CD4-positive, CD25-positive, alpha-beta regulatory T cell (primary cell): ENCODE measurements at regions not wholly inside any gene's neighbourhood (a gene's known extent, or its start where the extent isn't known, plus 50 kb on each side); places are given as distances from the start of the nearest gene placed in this dataset.

Source experiments
- ATAC-seq, 2 donors: fragments of 150-1000 bp; cut with Tn5 transposase; one replicate each; pipeline ENCODE4 v1.10.0; 2021; ENCODE audit warnings: low read depth in 2 of 2, moderate number of reproducible peaks in 2 of 2, moderate library complexity in 1 of 2
- DNase-seq, 3 donors: peaks; one replicate each; pipeline versions ENCODE4 v3.0.0 to v3.0.0-alpha.2; 2012 to 2022; ENCODE audit warnings: mixed read lengths in 1 of 3
- H3K27ac ChIP-seq: one replicate; pipeline ENCODE4 v1.7.0; 2013; ENCODE audit warnings: mild to moderate bottlenecking, low read length; ENCODE audit not compliant: insufficient read depth, poor library complexity, severe bottlenecking
- H3K27me3 ChIP-seq: one replicate; pipeline ENCODE4 v1.7.0; 2013; ENCODE audit warnings: low read length; ENCODE audit not compliant: control insufficient read depth, insufficient read depth
- H3K36me3 ChIP-seq: one replicate; pipeline ENCODE4 v1.7.0; 2013; ENCODE audit warnings: mild to moderate bottlenecking, low read length, moderate library complexity; ENCODE audit not compliant: control insufficient read depth, insufficient read depth
- H3K4me1 ChIP-seq: 2 replicates; pipeline ENCODE4 v1.7.0; 2013; ENCODE audit warnings: mild to moderate bottlenecking, low read length; ENCODE audit not compliant: insufficient read depth, control insufficient read depth, poor library complexity, severe bottlenecking
- H3K4me3 ChIP-seq: one replicate; pipeline ENCODE4 v1.7.0; 2013; ENCODE audit warnings: low read depth, mild to moderate bottlenecking, low read length, moderate library complexity
- H3K9me3 ChIP-seq, 2 experiments: 1 replicate in 1 of 2; 2 replicates in 1 of 2; pipeline ENCODE4 v1.7.0; 2013; ENCODE audit warnings: low read length in 2 of 2, mild to moderate bottlenecking in 1 of 2, moderate library complexity in 1 of 2; ENCODE audit not compliant: control insufficient read depth in 2 of 2
- H3K27ac Mint-ChIP-seq, 3 donors: one replicate each; pipeline ENCODE4 v1.8.0; 2020 to 2022; ENCODE audit warnings: mild to moderate bottlenecking in 3 of 3, mixed read lengths in 3 of 3, moderate library complexity in 2 of 3
- H3K27me3 Mint-ChIP-seq: one replicate; pipeline ENCODE4 v1.8.0; 2022; ENCODE audit warnings: mild to moderate bottlenecking, mixed read lengths
- H3K36me3 Mint-ChIP-seq: one replicate; pipeline ENCODE4 v1.8.0; 2020; ENCODE audit warnings: mixed read lengths
- H3K4me1 Mint-ChIP-seq, 4 donors: one replicate each; pipeline ENCODE4 v1.8.0; 2020 to 2022; ENCODE audit warnings: mixed read lengths in 4 of 4, mild to moderate bottlenecking in 1 of 4
- H3K4me3 Mint-ChIP-seq, 4 donors: one replicate each; pipeline ENCODE4 v1.8.0; 2020 to 2022; ENCODE audit warnings: mild to moderate bottlenecking in 4 of 4, mixed read lengths in 4 of 4, moderate library complexity in 3 of 4
- H3K9me3 Mint-ChIP-seq, 7 donors: one replicate each; pipeline ENCODE4 v1.8.0; 2020 to 2022; ENCODE audit warnings: mixed read lengths in 7 of 7, mild to moderate bottlenecking in 3 of 7, moderate library complexity in 2 of 7

GRCh38 chr2:194223218-194223617 lies 1433.8 kb upstream of the SLC39A10 start:
- Histone ChIP-seq H3K27me3 (no peaks in the 10 kb centered on the region), H3K27ac (no peak overlapping the region), H3K4me1 (no peaks in the 10 kb centered on the region), H3K9me3 (no peaks in the 10 kb centered on the region), H3K4me3 (no peak overlapping the region), H3K36me3 (no peaks in the 10 kb centered on the region)
- Mint-ChIP-seq H3K27ac (no peak overlapping the region), H3K9me3 (peaks cover 0 to 2% (median 0%) of the 10 kb centered on the region in 7 donors), H3K27me3 (no peaks in the 10 kb centered on the region), H3K4me1 (no peaks in the 10 kb centered on the region), H3K4me3 (no peak overlapping the region), H3K36me3 (no peaks in the 10 kb centered on the region)
- ATAC-seq: no peak
- no peak for DNase-seq

GRCh38 chr2:194214192-194214591 lies 1442.8 kb upstream of the SLC39A10 start:
- no peak for ATAC-seq

GRCh38 chr2:194205568-194206227 lies 1451.3 kb upstream of the SLC39A10 start:
- no peaks in the 10 kb centered on the region for H3K36me3 Mint-ChIP-seq
- Histone ChIP-seq H3K4me1 (no peaks in the 10 kb centered on the region), H3K27me3 (no peaks in the 10 kb centered on the region)

More at GRCh38 chr2:194214192-194214591, 1442.8 kb upstream of the SLC39A10 start:
- Histone ChIP-seq H3K4me1 (no peaks in the 10 kb centered on the region), H3K27ac (no peak overlapping the region), H3K36me3 (no peaks in the 10 kb centered on the region), H3K9me3 (no peaks in the 10 kb centered on the region), H3K4me3 (no peak overlapping the region), H3K27me3 (no peaks in the 10 kb centered on the region)
- no peaks in the 10 kb centered on the region for H3K27me3 Mint-ChIP-seq
- H3K36me3 Mint-ChIP-seq: no peaks in the 10 kb centered on the region
- peaks cover 0 to 9% (median 2%) of the 10 kb centered on the region in 7 donors for H3K9me3 Mint-ChIP-seq
- DNase-seq: no peak
- no peak overlapping the region for H3K27ac Mint-ChIP-seq
- H3K4me1 Mint-ChIP-seq: no peaks in the 10 kb centered on the region
- H3K4me3 Mint-ChIP-seq: no peak overlapping the region

GRCh38 chr2:194203898-194204297 lies 1453.1 kb upstream of the SLC39A10 start:
- H3K27me3 ChIP-seq: no peaks in the 10 kb centered on the region
- Mint-ChIP-seq H3K27ac (no peak overlapping the region), H3K36me3 (no peaks in the 10 kb centered on the region), H3K4me3 (no peak overlapping the region), H3K9me3 (peaks cover 0 to 13% (median 9%) of the 10 kb centered on the region in 7 donors), H3K4me1 (no peaks in the 10 kb centered on the region), H3K27me3 (no peaks in the 10 kb centered on the region)
- H3K36me3 ChIP-seq: no peaks in the 10 kb centered on the region
- H3K4me1 ChIP-seq: no peaks in the 10 kb centered on the region
- no peak overlapping the region for H3K27ac ChIP-seq
- no peaks in the 10 kb centered on the region for H3K9me3 ChIP-seq
- H3K4me3 ChIP-seq: no peak overlapping the region
- no peak for DNase-seq
- no peak for ATAC-seq

More at GRCh38 chr2:194205568-194206227, 1451.3 kb upstream of the SLC39A10 start:
- Histone ChIP-seq H3K36me3 (no peaks in the 10 kb centered on the region), H3K9me3 (no peaks in the 10 kb centered on the region), H3K4me3 (no peak overlapping the region), H3K27ac (no peak overlapping the region)
- no peak overlapping the region for H3K27ac Mint-ChIP-seq
- H3K4me3 Mint-ChIP-seq: no peak overlapping the region
- DNase-seq: no peak
- no peaks in the 10 kb centered on the region for H3K4me1 Mint-ChIP-seq
- H3K27me3 Mint-ChIP-seq: no peaks in the 10 kb centered on the region
- H3K9me3 Mint-ChIP-seq: peaks cover 0 to 13% (median 7%) of the 10 kb centered on the region in 7 donors
- ATAC-seq: no peak

GRCh38 chr2:194182888-194183287 lies 1474.1 kb upstream of the SLC39A10 start:
- Mint-ChIP-seq H3K4me1 (no peaks in the 10 kb centered on the region), H3K4me3 (no peak overlapping the region)

GRCh38 chr2:194176134-194176533 lies 1480.9 kb upstream of the SLC39A10 start:
- H3K4me1 ChIP-seq: no peaks in the 10 kb centered on the region
- DNase-seq (no peak), ATAC-seq (no peak)
- no peaks in the 10 kb centered on the region for H3K36me3 ChIP-seq
- no peaks in the 10 kb centered on the region for H3K27me3 Mint-ChIP-seq
- no peaks in the 10 kb centered on the region for H3K4me1 Mint-ChIP-seq
- H3K4me3 Mint-ChIP-seq: no peak overlapping the region
- H3K27ac Mint-ChIP-seq: no peak overlapping the region
- no peak overlapping the region for H3K27ac ChIP-seq
- no peak overlapping the region for H3K4me3 ChIP-seq
- H3K9me3 Mint-ChIP-seq: peaks cover 0 to 11% (median 5%) of the 10 kb centered on the region in 7 donors
- H3K9me3 ChIP-seq: no peaks in the 10 kb centered on the region
- H3K36me3 Mint-ChIP-seq: no peaks in the 10 kb centered on the region
- H3K27me3 ChIP-seq: no peaks in the 10 kb centered on the region

More at GRCh38 chr2:194182888-194183287, 1474.1 kb upstream of the SLC39A10 start:
- no peaks in the 10 kb centered on the region for H3K36me3 Mint-ChIP-seq
- no peak for ATAC-seq
- Histone ChIP-seq H3K9me3 (no peaks in the 10 kb centered on the region), H3K27ac (no peak overlapping the region), H3K36me3 (no peaks in the 10 kb centered on the region), H3K4me3 (no peak overlapping the region), H3K27me3 (no peaks in the 10 kb centered on the region), H3K4me1 (no peaks in the 10 kb centered on the region)
- H3K27ac Mint-ChIP-seq: no peak overlapping the region
- no peak for DNase-seq
- no peaks in the 10 kb centered on the region for H3K27me3 Mint-ChIP-seq
- H3K9me3 Mint-ChIP-seq: peaks cover 0 to 8% (median 4%) of the 10 kb centered on the region in 7 donors

GRCh38 chr2:194166818-194167217 lies 1490.2 kb upstream of the SLC39A10 start:
- no peak overlapping the region for H3K27ac ChIP-seq
- H3K27ac Mint-ChIP-seq: no peak overlapping the region
- no peaks in the 10 kb centered on the region for H3K36me3 ChIP-seq
- peaks cover 3% of the 10 kb centered on the region for H3K27me3 Mint-ChIP-seq
- peak in 1 of 3 donors; percentile 14 for DNase-seq
- H3K4me3 Mint-ChIP-seq: no peak overlapping the region
- H3K4me1 ChIP-seq: no peaks in the 10 kb centered on the region
- no peaks in the 10 kb centered on the region for H3K4me1 Mint-ChIP-seq
- no peak for ATAC-seq
- H3K36me3 Mint-ChIP-seq: no peaks in the 10 kb centered on the region
- no peak overlapping the region for H3K4me3 ChIP-seq
- H3K27me3 ChIP-seq: no peaks in the 10 kb centered on the region
- H3K9me3 Mint-ChIP-seq: peaks cover 0 to 1% (median 0%) of the 10 kb centered on the region in 7 donors
- H3K9me3 ChIP-seq: no peaks in the 10 kb centered on the region

GRCh38 chr2:194155431-194155830 lies 1501.6 kb upstream of the SLC39A10 start:
- Mint-ChIP-seq H3K9me3 (peaks cover 0 to 6% (median 0%) of the 10 kb centered on the region in 7 donors), H3K27me3 (no peaks in the 10 kb centered on the region), H3K4me3 (no peak overlapping the region), H3K4me1 (no peaks in the 10 kb centered on the region), H3K36me3 (no peaks in the 10 kb centered on the region), H3K27ac (no peak overlapping the region)
- H3K27me3 ChIP-seq: no peaks in the 10 kb centered on the region
- H3K27ac ChIP-seq: no peak overlapping the region
- H3K36me3 ChIP-seq: no peaks in the 10 kb centered on the region
- no peaks in the 10 kb centered on the region for H3K4me1 ChIP-seq
- no peak overlapping the region for H3K4me3 ChIP-seq
- ATAC-seq: no peak
- H3K9me3 ChIP-seq: no peaks in the 10 kb centered on the region
- no peak for DNase-seq
